ENCODE measurements at regions not wholly inside any gene's neighbourhood (a gene's known extent, or its start where the extent isn't known, plus 50 kb on each side); places are given as distances from the start of the nearest gene placed in this dataset.
A peak's percentile ranks its signal among the peaks of the same experiment; 100 is the strongest.

DNA sequence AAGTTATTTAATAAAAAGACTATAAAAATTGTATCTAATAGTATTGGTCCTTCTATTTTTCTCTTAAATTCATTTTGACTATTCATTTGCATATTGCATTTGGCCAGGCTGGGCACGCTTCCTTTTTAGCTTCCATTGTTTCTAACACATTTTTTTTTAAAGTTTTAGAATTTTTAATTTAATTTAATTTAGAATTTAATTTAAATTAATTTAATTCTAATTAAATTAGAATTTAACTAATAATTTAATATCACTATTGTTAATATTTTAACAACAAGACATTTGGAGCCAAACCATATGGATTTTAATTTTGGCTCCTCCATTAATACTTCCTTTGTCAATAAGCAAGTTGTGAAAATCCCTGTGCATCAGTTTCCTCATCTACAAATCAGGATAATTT lies 856.9 kb upstream of the SEL1L start:
- DNase-seq, result no peak

DNA sequence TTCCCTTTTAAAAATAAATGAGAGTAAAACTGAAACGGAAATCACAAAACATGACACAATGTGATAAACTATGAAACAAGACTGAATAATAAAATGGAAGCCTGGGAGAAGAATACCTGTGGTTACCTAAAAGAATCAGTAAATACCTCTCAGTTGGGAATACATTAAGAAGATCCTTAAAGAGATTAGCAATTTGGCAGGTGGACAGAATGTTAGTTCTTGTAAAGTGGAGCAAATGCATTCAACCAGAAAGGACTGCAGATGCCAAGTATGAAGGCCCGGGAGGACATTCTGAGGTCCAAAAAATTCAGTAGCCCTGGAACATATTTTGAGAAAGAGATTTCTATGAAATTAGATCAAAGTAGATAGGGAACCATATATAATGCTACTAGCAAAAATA lies 861.3 kb upstream of the SEL1L start:
- DNase-seq, result no peak

DNA sequence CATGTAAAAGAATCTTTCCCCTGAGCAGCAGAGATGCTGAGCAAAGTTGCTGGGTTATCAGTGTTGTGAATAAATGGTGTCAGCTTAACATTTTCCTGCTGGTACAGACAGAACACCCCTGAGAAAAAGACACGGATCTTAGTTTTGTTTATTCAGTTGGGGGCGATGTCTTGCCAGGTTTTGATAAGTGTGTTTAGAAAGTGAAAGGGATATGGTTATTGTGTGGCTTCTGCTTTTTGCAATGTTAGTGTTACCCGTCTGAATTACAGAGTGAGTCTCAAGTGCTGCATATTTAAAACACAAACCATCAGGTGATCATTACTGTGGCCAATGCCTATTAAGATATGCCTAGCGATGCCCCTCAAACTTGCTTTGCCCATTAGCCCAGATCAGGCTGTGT lies 864.6 kb upstream of the SEL1L start:
- DNase-seq, result no peak

DNA sequence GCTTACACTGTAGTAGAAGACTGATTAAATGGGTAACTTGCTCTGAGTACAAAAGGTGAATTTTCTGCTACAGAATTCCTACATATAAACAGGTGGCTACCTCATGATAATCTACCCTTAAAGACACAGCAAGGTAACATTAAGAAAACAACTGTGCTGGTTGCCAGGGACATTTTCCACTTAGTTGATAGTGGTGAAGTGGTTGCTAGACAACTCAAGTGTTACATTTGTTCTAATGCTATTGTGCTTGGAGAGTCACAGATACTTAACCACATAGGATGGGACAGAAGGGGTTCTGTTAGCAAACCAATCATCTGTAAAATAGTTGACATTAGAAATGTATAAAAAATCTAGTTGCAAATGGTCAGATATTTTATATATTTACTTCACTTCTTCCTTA lies 870.3 kb upstream of the SEL1L start:
- DNase-seq, result no peak

DNA sequence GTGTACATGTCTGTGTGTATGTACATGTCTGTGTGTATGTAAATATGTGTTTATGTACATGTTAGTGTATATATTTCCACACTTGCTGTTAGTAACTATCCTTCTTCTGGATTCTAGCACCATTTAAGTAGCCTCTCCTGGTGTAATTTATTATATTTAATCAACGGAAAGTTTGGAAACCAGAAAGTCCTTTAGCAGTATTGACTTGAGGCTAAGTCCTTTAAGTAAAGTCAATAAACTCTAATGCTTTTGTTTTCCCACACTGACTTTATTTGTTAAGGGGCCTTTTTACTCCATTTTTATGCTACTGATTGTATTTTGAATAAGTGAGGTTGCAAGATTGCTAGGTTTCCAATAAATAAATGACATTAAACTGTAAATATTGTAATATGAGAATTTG lies 876.4 kb upstream of the SEL1L start:
- DNase-seq, result no peak

DNA sequence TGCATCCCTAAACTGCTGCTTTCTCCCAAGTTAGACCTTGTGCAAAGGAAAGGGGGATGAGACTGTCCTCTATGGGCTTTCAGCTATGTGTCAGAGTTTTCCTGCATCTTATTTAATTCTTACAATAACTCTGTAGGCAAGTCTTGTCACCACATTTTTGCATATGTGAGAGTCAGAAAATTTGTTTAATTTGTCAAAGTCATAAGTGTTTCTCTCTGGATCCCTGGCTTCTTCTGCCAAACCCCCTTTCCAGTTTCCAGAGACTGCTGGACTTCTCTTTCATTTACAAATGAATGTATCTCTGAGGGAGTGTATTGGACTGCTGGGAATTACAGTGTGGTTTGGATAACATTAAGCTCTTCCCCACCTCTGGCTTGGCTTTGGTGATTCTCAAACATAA lies 877.6 kb upstream of the SEL1L start:
- DNase-seq, result no peak

DNA sequence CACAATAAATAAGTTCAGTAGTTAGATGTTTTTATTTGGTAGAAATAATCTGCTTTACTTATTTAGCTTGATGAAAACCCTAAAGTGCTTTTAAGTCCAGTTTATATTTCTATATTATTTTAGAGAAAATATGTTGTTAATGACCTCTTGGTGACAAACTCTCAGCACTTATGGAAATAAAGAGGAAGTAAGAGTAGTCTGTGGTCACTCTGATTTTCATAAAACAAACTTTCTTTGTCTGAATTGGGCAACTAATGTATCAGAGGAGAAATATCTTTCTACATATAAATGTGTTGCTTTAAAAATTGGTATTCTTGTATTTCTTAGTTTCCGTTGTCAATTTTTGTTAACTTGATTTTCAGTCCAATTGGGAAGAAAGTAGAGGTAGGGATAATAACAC lies 878.9 kb upstream of the SEL1L start:
- DNase-seq, result no peak

DNA sequence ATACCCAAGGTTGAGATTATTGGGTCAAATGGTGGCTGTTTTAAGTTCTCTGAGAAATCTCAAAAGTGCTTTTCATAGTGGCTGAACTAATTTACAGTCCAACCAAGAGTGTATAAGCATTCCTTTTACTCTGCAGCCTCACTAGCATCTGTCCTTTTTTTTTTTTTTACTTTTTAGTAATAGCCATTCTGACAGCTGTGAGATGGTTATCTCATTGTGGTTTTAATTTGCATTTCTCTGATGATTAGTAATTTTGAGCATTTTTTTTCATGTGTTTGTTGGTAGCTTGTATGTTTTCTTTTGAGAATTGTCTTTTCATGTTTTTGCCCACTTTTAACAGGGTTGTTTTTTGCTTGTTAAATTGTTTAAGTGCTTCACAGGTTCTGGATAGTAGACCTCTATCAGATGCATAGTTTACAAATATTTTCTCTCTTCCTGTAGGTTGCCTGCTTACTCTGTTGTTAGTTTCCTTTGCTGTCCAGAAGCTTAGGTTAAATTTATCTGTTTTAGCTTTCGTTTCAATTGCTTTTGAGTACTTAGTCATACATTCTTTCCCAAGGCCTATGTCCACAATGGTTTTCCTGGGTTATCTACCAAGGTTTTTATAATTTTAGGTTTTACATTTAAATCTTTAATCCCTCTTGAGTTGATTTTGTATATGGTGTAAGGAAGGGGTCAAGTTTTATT lies 881.3 kb upstream of the SEL1L start:
- DNase-seq, result no peak

DNA sequence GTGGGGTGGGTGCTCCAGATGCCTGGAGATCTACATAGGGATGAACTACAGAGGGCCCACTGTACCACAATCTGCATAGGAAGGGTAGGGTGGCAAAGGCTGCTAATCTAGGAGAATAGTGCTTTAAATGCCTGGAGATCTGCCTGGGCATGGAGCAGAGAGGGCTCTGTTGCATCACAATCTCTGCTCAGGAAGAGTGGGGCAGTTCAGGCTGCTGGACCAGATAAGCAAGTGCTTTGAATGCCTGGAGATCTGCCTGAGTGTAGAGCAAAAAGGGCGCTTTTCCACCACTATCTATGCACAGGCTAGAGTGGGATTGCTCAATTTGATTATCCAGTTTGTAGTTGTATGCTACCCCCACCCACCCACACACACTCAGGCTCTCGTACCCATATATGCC lies 886.3 kb upstream of the SEL1L start:
- DNase-seq, result no peak

DNA sequence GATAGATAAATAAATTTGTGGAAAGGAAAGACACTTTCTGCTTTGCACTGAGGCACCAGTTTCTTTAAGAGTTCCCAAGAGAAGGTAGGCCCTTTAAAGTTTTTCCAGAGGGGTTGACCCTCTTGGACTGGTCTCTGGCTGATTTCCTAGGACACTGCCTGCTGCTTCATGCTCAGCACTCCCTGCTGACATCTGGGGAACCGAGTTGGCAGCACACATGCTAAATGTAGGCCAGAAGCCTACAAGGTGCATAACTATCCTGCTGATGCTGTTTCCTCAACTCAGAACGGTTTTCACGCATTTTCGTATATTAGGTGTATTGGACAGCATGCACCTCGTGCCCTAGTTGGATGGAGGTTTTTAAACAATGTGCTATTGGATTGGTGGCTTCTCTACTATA lies 887.2 kb upstream of the SEL1L start:
- DNase-seq, result no peak

DNA sequence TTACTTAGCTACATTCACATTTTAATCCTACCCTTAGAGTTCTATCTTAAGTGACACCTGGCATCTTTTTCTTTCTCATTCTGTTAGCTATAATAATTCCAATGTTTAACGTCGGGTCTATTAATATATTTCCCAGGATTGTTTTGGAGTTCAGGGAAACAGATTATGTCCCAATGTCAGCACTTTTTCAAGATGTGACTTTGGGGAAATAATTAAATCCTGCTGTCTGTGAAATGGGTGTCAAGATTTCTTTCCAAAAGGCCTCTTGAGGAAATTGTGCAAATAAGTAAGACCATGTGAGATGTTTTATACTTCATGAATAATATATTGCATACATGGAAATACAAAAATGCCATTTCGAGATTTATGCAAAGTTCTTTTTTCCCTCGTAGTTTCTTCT lies 887.6 kb upstream of the SEL1L start:
- DNase-seq, result no peak

DNA sequence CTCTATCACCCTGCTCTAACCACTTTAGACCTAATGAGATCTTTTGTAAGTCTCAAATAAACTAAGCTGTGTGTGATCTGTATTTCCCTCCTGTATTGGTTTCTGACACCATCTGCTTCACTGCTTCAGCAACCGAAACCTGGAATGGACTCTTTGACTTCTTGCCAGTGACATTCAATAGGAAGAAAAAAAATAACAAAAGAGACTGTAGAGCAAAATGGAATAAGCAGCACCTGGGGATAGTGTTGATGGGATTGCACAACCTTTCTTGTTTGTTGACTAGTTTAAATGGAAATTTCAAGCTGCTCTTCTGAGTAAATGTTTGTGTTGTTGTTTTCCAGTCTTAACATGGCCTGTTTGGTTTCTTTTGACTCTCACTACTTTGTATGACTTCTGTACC lies 888.6 kb upstream of the SEL1L start:
- peak; percentile 32 for DNase-seq

DNA sequence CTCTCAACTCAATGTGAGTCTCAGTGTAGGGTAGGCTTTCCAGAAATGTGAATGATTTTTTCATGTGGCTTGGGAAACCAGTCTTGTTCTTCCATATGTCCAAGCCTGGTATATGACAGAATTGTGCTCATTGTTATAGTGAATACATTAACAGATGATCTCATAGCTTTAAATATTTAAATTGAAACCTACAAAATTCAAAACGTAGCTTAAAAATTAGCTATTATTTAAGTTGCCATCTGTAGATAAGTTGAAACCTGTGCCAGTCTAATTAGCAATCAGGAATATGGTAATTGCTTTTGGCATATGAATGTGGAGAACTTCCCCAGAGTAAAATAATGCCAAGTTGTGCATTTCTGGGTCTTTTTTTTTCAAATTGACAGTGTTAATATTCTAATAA lies 891.6 kb upstream of the SEL1L start:
- no peak for DNase-seq

DNA sequence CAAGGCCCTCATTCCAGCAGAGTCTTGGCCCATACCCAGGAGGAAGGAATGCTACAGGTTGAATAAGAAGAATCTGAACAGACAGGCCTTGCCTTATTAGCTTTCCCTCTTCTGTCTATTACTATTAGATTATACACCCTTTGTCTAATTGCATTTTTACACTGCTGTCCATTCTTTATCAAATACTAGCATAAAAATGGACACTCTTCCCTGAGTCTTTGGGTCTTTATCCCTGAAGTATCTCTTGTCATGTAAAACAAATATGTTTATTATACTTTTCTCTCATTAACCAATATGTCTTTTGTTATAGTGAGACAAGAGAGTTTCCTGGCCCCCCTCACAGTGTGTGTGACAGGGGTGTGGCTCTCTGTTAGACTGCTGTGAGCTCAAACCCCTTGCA lies 897.4 kb upstream of the SEL1L start:
- DNase-seq, result peak; percentile 56

DNA sequence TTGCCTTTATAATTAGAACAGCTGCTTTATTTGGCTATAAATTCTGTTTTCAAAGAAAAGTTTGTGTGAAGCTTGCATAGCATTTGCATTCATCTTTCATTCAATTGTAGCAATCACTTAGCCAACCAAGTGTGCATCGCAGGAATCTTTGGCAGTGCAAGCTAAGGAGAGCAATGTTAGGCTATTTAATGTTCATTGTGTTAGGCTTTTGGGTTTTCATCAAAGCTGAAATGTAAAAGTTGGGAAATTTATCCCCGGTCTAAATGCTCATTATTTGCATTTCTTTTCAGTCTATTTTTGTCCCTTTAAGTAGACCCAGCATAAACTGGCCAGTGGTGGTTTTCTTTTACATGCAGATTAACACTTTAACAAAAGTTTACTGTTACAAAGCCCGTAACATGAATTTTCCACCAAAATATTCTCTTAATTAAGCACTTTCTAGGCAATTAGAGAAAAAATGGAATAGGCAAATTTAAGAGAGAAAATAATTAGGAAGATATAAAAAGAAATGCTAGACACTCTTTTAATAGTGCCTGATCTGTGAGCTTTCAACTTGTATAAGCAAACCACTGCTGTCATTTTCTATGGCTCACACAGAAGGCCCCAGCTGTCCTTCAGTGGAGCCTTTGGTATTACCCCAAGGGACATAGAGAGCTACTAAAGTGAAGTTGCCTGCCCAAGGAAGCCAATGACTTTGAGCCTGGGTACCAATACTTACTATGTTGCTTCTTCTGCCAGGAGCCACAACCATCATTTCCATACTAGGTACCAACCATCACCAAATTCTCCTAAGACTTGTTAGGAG lies 898.9 kb upstream of the SEL1L start:
- DNase-seq, result no peak

DNA sequence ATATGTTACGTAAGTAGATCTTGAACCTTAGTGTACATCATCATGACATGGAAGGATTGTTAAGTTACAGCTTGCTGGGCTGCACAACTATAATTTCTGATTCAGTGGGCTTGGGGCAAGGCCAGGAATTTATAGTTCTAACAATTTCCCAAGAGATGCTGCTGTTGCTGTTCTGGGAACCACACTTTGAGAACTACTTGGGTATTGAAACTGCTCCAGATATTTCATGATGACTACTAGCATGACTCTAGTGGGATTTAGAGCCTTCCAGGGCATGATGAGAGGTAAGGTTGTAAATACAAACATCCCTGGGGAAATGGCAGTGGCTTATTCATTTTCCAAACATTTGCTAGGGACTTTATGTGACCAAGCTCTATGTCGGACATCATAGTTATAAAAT lies 904.8 kb upstream of the SEL1L start:
- no peak for DNase-seq

DNA sequence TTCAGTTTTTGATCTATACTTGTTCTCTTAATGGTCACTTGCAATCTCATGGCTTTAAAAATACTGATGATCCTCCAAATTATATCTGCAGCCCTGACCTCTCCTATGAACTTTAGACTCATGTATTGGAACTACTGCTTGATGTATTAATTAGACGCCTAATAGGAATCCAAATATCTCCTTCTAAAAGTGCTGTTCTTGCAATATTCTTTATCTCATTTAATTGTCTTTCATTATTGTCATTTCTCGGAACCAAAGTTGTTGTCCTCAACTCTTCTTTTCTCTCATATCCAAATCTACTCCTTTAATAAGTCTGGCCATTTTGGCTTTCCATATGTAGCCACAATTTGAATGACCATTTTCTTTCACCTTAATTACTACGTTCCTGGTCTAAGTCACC lies 907.6 kb upstream of the SEL1L start:
- DNase-seq, result no peak

DNA sequence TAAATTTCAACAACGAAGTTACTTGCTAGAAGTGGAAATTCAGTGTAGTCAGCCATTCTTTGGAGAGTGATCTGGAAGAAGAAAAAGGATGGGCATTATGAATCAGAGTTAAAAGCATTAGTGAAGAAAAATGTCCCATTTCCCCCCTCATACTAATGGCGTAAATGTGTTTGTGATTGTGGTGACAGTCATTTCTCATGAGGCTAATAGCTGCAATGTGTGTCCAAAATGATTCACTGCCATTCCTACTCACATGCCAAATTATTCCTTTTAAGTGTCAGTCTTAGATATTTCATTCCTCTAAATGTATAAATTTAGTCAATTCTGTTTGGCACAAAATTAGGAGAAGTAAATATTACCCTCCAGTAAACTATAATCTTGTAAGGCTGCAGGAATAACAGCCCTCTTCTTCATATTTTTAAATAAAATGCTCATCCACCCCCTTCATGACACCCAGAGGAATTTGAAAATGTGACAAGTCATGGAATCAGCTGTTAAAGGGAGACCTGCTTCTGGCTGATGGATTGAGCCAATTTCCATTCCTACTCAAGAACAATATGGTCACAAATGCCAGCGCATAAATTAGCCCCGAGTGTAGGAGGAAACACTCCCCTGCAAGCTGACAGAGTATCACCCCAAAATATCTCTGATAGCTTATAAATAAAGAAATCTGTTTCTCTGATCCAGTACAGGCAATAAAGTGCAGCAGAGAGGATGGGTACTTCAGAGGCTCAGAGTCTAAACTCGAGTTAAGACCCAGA lies 912.3 kb upstream of the SEL1L start:
- no peak for DNase-seq

DNA sequence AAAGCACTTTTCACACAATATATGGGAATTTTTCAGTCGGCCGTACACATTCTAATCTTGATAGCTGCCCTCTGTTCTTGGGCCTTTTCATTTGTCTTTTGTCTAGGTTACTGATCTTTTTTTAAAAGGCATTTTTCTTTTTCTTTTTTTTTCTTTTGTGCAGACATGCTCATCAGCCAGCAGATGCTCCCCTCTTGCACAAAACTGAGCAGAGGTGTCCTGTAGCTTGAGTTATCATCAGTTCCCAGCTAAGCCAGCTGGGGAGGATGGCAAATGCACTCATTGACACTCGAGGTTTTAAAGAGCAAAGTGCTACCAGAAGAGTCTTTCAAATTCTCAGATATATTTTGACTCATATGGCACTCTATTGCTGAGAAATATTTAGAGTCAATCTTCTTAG lies 913.9 kb upstream of the SEL1L start:
- DNase-seq, result peak; percentile 5

DNA sequence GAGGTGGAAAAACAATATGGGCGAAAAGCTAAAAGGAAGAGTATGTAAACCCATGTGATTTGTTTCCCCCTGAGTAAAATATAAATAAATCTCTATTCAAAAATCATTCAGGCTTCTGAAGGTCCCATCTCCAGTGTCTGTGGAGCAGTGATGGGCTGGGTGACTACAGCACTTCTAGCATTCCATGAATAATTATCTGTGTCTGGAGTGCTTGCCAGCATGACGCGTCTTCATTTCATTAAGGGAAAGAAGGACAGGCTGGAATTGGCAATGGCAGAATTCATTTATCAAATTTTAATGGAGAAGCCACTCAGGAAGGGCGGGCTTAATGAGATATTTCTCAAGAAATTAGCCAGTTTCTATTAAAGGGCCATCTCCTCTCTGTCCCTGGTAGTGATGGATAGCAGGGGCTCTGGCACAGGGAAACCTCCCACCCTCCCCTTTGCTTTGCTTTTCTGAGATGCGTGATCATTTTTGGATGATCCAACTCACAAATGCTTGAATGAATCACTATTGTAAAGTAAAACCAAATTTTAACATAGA lies 916.3 kb upstream of the SEL1L start:
- DNase-seq, result no peak

DNA sequence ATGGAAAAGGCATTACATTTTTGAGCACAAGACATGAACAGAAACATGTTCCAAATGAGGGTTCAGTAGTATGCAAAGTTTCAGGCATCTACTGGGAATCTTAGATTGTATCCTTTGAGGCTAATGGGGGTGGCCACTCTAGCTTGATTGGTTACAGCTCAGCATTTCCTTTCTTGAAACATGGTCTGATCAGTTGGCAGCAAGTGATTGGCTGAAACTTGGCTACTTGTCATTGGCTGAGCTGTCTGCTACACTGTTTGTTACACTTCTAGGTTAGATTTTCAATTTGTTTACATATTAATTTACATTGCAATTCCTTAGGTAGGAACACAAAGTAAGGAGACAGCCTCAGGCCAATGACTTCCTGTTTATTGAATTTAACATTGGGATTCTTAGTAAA lies 918.0 kb upstream of the SEL1L start:
- DNase-seq, result no peak

DNA sequence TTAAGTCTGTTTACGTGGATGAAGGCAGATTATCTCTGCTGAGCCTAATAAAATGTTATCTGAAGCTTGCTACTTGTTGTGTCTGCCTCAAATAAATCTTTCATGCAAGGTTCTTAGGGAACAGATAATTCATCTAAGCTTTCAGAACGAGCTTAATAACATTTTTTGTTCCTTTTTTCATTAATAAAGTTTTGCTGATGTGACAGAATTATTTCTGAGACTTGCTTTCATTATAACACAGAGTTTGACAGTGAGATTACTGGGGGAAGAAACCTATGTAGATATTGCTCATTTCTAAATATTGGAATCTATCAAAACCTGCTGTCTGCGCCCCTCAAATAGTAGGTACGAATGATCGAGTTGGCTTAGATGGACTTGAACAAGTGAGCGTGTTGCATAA lies 948.7 kb upstream of the SEL1L start:
- no peak for DNase-seq

DNA sequence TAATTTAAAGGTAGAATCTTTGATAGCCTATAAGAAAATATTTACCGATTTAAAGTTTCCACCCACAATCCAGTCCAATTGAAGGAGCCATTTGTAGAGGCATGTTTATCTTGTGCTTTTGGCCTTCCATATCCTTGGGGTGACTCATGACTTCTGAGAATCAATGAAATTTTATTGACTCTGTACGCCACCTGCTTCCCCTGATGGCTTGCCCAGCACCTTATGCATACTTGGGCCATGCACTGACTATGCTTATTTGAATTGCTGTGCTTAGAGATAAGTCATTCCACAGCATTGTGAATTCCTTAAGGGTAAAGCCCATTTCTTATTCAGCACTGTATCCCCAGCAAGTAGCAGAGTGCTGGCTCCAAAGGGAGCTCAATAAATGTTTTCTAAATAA lies 954.8 kb upstream of the SEL1L start:
- no peak for DNase-seq

DNA sequence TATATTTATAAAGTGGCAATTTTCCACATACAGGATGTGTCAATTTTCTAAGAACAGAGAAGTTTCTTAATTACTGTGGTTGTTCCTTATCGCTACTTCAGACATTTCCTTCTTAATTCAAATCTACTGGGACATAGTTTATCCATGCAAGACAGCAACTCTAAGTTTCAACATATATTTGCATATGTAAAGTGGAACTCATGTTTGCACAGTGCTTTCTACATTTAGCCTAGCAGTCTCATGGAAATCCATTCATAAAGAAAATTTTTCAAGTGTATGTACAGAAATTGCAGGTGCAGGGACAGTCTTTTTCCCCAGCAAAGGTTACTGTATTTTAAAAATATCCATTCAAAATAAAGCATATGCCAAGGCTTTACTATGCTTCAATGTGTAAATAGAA lies 956.7 kb upstream of the SEL1L start:
- DNase-seq, result no peak
